ENCODE measurements at regions not wholly inside any gene's neighbourhood (a gene's known extent, or its start where the extent isn't known, plus 50 kb on each side); places are given as distances from the start of the nearest gene placed in this dataset.

DNA sequence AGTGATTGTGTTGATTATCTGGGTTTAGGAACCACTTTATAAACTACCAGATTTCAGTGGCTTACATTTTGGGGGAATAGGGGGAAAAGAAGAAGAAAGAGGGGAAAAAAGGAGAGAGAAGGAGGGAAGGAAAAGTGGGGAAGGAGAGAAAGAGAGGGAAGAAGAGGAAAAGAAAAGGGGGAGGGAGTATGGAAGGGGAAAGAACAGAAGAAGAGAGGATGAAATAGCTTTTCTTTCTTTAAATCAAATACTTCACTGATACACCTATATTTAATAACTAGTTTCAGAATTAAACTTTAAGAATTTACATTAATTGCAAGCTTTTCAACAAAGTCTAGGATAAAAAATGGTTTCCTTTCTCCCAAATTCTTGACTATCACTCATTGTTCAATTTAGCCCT, 289.6 kb downstream of the SDHAF3 start:
- TF ChIP-seq, protein P1, sequence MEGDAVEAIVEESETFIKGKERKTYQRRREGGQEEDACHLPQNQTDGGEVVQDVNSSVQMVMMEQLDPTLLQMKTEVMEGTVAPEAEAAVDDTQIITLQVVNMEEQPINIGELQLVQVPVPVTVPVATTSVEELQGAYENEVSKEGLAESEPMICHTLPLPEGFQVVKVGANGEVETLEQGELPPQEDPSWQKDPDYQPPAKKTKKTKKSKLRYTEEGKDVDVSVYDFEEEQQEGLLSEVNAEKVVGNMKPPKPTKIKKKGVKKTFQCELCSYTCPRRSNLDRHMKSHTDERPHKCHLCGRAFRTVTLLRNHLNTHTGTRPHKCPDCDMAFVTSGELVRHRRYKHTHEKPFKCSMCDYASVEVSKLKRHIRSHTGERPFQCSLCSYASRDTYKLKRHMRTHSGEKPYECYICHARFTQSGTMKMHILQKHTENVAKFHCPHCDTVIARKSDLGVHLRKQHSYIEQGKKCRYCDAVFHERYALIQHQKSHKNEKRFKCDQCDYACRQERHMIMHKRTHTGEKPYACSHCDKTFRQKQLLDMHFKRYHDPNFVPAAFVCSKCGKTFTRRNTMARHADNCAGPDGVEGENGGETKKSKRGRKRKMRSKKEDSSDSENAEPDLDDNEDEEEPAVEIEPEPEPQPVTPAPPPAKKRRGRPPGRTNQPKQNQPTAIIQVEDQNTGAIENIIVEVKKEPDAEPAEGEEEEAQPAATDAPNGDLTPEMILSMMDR (IDR thresholded peaks at IDR 0.05; ENCODE audit: low read length), result no peak
- TF ChIP-seq EZH2 (optimal IDR thresholded peaks at IDR 0.05; ENCODE audit: low read depth, low read length), result no peak

Data from MM.1S (cell line).